ENCODE measurements at regions not wholly inside any gene's neighbourhood (a gene's known extent, or its start where the extent isn't known, plus 50 kb on each side); places are given as distances from the start of the nearest gene placed in this dataset.

- TF ChIP-seq CTCF (IDR thresholded peaks at IDR 0.05) (no peak), POLR2AphosphoS5 (IDR thresholded peaks at IDR 0.05) (no peak)
Observed at GRCh38 chr5:63245271-63245670, 666.7 kb downstream of the LRRC70 start.

Measured in suprapubic skin (tissue), 3 donors.